H9 (cell line): ENCODE measurements at regions not wholly inside any gene's neighbourhood (a gene's known extent, or its start where the extent isn't known, plus 50 kb on each side); places are given as distances from the start of the nearest gene placed in this dataset.

ENCODE experiments used
- DNase-seq: peaks from one replicate; pipeline ENCODE4 v3.0.0-alpha.2; 2017
- H2AFZ ChIP-seq: one replicate; pipeline ENCODE4 v1.6.1; 2013; ENCODE audit warnings: mild to moderate bottlenecking, low read length, control low read depth, moderate library complexity
- H2AK5ac ChIP-seq: 2 replicates; pipeline ENCODE4 v1.6.1; 2013; ENCODE audit warnings: low read length, control low read depth, mixed read lengths; ENCODE audit not compliant: insufficient read length
- H2BK120ac ChIP-seq: one replicate; pipeline ENCODE4 v1.6.1; 2013; ENCODE audit warnings: low read depth, mild to moderate bottlenecking, low read length, control low read depth, inconsistent platforms; ENCODE audit not compliant: poor library complexity, severe bottlenecking
- H2BK12ac ChIP-seq: 2 replicates; pipeline ENCODE4 v1.6.1; 2013; ENCODE audit warnings: low read length, control low read depth, mixed read lengths, low read depth; ENCODE audit not compliant: insufficient read length
- H2BK15ac ChIP-seq: 2 replicates; pipeline ENCODE4 v1.6.1; 2013; ENCODE audit warnings: low read depth, low read length, control low read depth
- H2BK20ac ChIP-seq: one replicate; pipeline ENCODE4 v1.6.1; 2013; ENCODE audit warnings: low read depth, mild to moderate bottlenecking, low read length, control low read depth, inconsistent platforms; ENCODE audit not compliant: poor library complexity, severe bottlenecking
- H2BK5ac ChIP-seq: 2 replicates; pipeline ENCODE4 v1.6.1; 2013; ENCODE audit warnings: low read length, control low read depth, mixed read lengths; ENCODE audit not compliant: insufficient read length
- H3K14ac ChIP-seq: 2 replicates; pipeline ENCODE4 v1.6.1; 2013; ENCODE audit warnings: low read length, control low read depth; ENCODE audit not compliant: insufficient read depth
- H3K18ac ChIP-seq: 2 replicates; pipeline ENCODE4 v1.6.1; 2013; ENCODE audit warnings: low read depth, mild to moderate bottlenecking, mixed read lengths, low read length, control low read depth; ENCODE audit not compliant: insufficient read length
- H3K23ac ChIP-seq: 2 replicates; pipeline ENCODE4 v1.6.1; 2013; ENCODE audit warnings: low read length, control low read depth, mixed read lengths, low read depth; ENCODE audit not compliant: insufficient read length
- H3K23me2 ChIP-seq: 2 replicates; pipeline ENCODE4 v1.6.1; 2013; ENCODE audit warnings: low read depth, mild to moderate bottlenecking, mixed read lengths, low read length, control low read depth; ENCODE audit not compliant: insufficient read length, poor library complexity, severe bottlenecking
- H3K27ac ChIP-seq: 2 replicates; pipeline ENCODE4 v1.5.1; 2013; ENCODE audit warnings: low read length, control low read depth, mixed read lengths, low read depth; ENCODE audit not compliant: insufficient read length
- H3K27me3 ChIP-seq: 2 replicates; pipeline ENCODE4 v1.6.1; 2013; ENCODE audit warnings: low read length, control low read depth, inconsistent platforms; ENCODE audit not compliant: insufficient read depth
- H3K4ac ChIP-seq: 2 replicates; pipeline ENCODE4 v1.6.1; 2013; ENCODE audit warnings: low read depth, mild to moderate bottlenecking, control low read depth, inconsistent platforms, low read length, moderate library complexity
- H3K4me1 ChIP-seq: 2 replicates; pipeline ENCODE4 v1.6.1; 2013; ENCODE audit warnings: low read length, control low read depth, inconsistent platforms; ENCODE audit not compliant: insufficient read depth
- H3K4me2 ChIP-seq: 2 replicates; pipeline ENCODE4 v1.6.1; 2013; ENCODE audit warnings: low read length, control low read depth, mixed read lengths; ENCODE audit not compliant: insufficient read length, insufficient read depth
- H3K56ac ChIP-seq: 2 replicates; pipeline ENCODE4 v1.6.1; 2013; ENCODE audit warnings: low read depth, mild to moderate bottlenecking, mixed read lengths, low read length, control low read depth; ENCODE audit not compliant: insufficient read length
- H3K79me1 ChIP-seq: 2 replicates; pipeline ENCODE4 v1.6.1; 2013; ENCODE audit warnings: low read depth, mild to moderate bottlenecking, moderate library complexity, low read length, control low read depth, inconsistent platforms; ENCODE audit not compliant: insufficient read depth, poor library complexity, severe bottlenecking
- H3K79me2 ChIP-seq: 2 replicates; pipeline ENCODE4 v1.6.1; 2013; ENCODE audit warnings: low read length, control low read depth, inconsistent platforms; ENCODE audit not compliant: insufficient read depth
- H3K9ac ChIP-seq: 2 replicates; pipeline ENCODE4 v1.6.1; 2013; ENCODE audit warnings: low read length, control low read depth, mixed read lengths; ENCODE audit not compliant: insufficient read length; ENCODE audit errors: extremely low read depth
- H3K9me3 ChIP-seq: one replicate; pipeline ENCODE4 v1.6.1; 2013; ENCODE audit warnings: low read depth, low read length, inconsistent platforms; ENCODE audit not compliant: control insufficient read depth
- H3T11ph ChIP-seq: one replicate; pipeline ENCODE4 v1.6.1; 2013; ENCODE audit warnings: mild to moderate bottlenecking, low read length, control low read depth, inconsistent platforms
- H4K20me1 ChIP-seq: one replicate; pipeline ENCODE4 v1.6.1; 2013; ENCODE audit not compliant: control insufficient read depth, insufficient read length, insufficient read depth
- H4K5ac ChIP-seq: 2 replicates; pipeline ENCODE4 v1.6.1; 2013; ENCODE audit warnings: low read depth, mild to moderate bottlenecking, mixed read lengths, low read length, control low read depth; ENCODE audit not compliant: insufficient read length
- H4K8ac ChIP-seq: replicated peaks from 2 replicates; pipeline ENCODE4 v1.6.1; 2013; ENCODE audit warnings: low read length, control low read depth, mixed read lengths, low read depth; ENCODE audit not compliant: insufficient read length
- H4K91ac ChIP-seq: 2 replicates; pipeline ENCODE4 v1.6.1; 2013; ENCODE audit warnings: low read depth, mild to moderate bottlenecking, moderate library complexity, mixed read lengths, low read length, control low read depth; ENCODE audit not compliant: insufficient read length
- H3K27ac Mint-ChIP-seq, 3 experiments: 2 replicates in 2 of 3; 3 replicates in 1 of 3; pipeline ENCODE4 v1.8.0; 2020 to 2021; ENCODE audit warnings: mixed read lengths in 3 of 3, mild to moderate bottlenecking in 1 of 3, moderate library complexity in 1 of 3
- H3K27me3 Mint-ChIP-seq: 2 replicates; pipeline ENCODE4 v1.8.0; 2021; ENCODE audit warnings: low read depth, mild to moderate bottlenecking, moderate library complexity, mixed read lengths
- H3K36me3 Mint-ChIP-seq, 3 experiments: 2 replicates in 2 of 3; 3 replicates in 1 of 3; pipeline ENCODE4 v1.8.0; 2020 to 2021; ENCODE audit warnings: low read depth in 3 of 3, mixed read lengths in 3 of 3; ENCODE audit not compliant: insufficient read depth in 1 of 3
- H3K4me1 Mint-ChIP-seq, 2 experiments: 2 replicates each; pipeline ENCODE4 v1.8.0; 2020; ENCODE audit warnings: mixed read lengths in 2 of 2
- H3K4me3 Mint-ChIP-seq, 2 experiments: 2 replicates in 1 of 2; 3 replicates in 1 of 2; pipeline ENCODE4 v1.8.0; 2020 to 2021; ENCODE audit warnings: mild to moderate bottlenecking in 2 of 2, mixed read lengths in 2 of 2, moderate library complexity in 1 of 2
- H3K9me3 Mint-ChIP-seq, 2 experiments: 2 replicates in 1 of 2; 3 replicates in 1 of 2; pipeline ENCODE4 v1.8.0; 2020; ENCODE audit warnings: mild to moderate bottlenecking in 2 of 2, mixed read lengths in 2 of 2, moderate library complexity in 1 of 2
- WGBS: extraction: QIAGEN DNeasy Blood & Tissue Kit; methylation state at CpG from one replicate; pipeline ENCODE4 v1.1.7; 2013; ENCODE audit warnings: missing lambda C conversion rate, low lambda C conversion rate, mixed read lengths; ENCODE audit not compliant: insufficient read length; ENCODE audit errors: extremely low coverage; 5-methylcytosine and 5-hydroxymethylcytosine counted together
- TF ChIP-seq, protein P1 (sequence below): fragments of 200-600 bp; sonication (generic); conservative IDR thresholded peaks from 3 replicates; pipeline ENCODE4 v1.8.0; 2021; ENCODE audit warnings: antibody characterized with exemption, mild to moderate bottlenecking

DNA sequence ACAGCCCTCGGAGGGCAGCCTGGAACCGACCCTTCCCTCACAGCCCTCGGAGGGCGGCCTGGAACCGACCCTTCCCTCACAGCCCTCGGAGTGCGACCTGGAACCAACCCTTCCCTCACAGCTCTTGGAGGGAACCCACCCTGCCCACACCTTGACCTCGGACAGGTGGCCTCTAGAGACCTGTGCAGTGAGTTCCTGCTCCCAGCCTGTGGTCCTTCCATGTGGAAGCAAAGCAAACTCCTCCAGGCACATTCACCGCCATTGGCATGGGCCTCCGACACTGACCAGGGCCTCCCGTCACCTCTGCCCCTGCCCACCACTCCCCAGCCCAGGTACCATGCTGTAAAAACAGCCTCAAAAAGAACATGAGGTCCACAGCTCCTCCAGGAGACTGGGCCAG lies 272.1 kb downstream of the BRD1 start:
- no peak overlapping the region for H4K5ac ChIP-seq
- H4K91ac ChIP-seq: no peak overlapping the region
- no peak overlapping the region for H2BK20ac ChIP-seq
- no peak overlapping the region for H3K56ac ChIP-seq
- H3K4me3 Mint-ChIP-seq: no peak overlapping the region
- TF ChIP-seq, protein P1, sequence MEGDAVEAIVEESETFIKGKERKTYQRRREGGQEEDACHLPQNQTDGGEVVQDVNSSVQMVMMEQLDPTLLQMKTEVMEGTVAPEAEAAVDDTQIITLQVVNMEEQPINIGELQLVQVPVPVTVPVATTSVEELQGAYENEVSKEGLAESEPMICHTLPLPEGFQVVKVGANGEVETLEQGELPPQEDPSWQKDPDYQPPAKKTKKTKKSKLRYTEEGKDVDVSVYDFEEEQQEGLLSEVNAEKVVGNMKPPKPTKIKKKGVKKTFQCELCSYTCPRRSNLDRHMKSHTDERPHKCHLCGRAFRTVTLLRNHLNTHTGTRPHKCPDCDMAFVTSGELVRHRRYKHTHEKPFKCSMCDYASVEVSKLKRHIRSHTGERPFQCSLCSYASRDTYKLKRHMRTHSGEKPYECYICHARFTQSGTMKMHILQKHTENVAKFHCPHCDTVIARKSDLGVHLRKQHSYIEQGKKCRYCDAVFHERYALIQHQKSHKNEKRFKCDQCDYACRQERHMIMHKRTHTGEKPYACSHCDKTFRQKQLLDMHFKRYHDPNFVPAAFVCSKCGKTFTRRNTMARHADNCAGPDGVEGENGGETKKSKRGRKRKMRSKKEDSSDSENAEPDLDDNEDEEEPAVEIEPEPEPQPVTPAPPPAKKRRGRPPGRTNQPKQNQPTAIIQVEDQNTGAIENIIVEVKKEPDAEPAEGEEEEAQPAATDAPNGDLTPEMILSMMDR: no peak
- H3K4me1 Mint-ChIP-seq: peaks cover 5 to 7% of the 10 kb centered on the region in 2 experiments
- H2BK120ac ChIP-seq: no peak overlapping the region
- no peak overlapping the region for H3K4ac ChIP-seq
- H2BK5ac ChIP-seq: no peak overlapping the region
- peaks cover 3% of the 10 kb centered on the region for H3K27me3 Mint-ChIP-seq
- H4K8ac ChIP-seq: no peak overlapping the region
- H3K27ac ChIP-seq: no peak overlapping the region
- H3K9me3 Mint-ChIP-seq: peaks cover 8 to 10% of the 10 kb centered on the region in 2 experiments
- no peak overlapping the region; a peak in 1 of 7 replicates for H3K27ac Mint-ChIP-seq
- H3K79me2 ChIP-seq: no peaks in the 10 kb centered on the region
- peaks cover 7 to 8% (median 7%) of the 10 kb centered on the region in 3 experiments for H3K36me3 Mint-ChIP-seq
- H3K18ac ChIP-seq: no peak overlapping the region
- no peak overlapping the region for H2AK5ac ChIP-seq
- no peaks in the 10 kb centered on the region for H4K20me1 ChIP-seq
- H2BK15ac ChIP-seq: no peak overlapping the region
- no CpG with 5 or more reads among the region's 11 CpGs for WGBS
- H2BK12ac ChIP-seq: no peak overlapping the region
- no peak overlapping the region for H3K4me2 ChIP-seq
- H3K9ac ChIP-seq: no peak overlapping the region
- no peaks in the 10 kb centered on the region for H3K4me1 ChIP-seq
- no peak overlapping the region for H3K23ac ChIP-seq
- H3K23me2 ChIP-seq: no peaks in the 10 kb centered on the region
- H3K14ac ChIP-seq: no peak overlapping the region
- H2AFZ ChIP-seq: no peak overlapping the region
- no peak for DNase-seq
- no peak overlapping the region for H3T11ph ChIP-seq
- no peaks in the 10 kb centered on the region for H3K27me3 ChIP-seq
- no peaks in the 10 kb centered on the region for H3K79me1 ChIP-seq
- peaks cover 5% of the 10 kb centered on the region for H3K9me3 ChIP-seq
